ENCODE measurements at regions not wholly inside any gene's neighbourhood (a gene's known extent, or its start where the extent isn't known, plus 50 kb on each side); places are given as distances from the start of the nearest gene placed in this dataset.

- in situ Hi-C loops (cut with HindIII; ENCODE audit: low sequenced_read_pairs), result no loop called here
These were observed 512.9 kb downstream of the EFNA5 start for GRCh38 chr5:107157809-107158208.

DNA sequence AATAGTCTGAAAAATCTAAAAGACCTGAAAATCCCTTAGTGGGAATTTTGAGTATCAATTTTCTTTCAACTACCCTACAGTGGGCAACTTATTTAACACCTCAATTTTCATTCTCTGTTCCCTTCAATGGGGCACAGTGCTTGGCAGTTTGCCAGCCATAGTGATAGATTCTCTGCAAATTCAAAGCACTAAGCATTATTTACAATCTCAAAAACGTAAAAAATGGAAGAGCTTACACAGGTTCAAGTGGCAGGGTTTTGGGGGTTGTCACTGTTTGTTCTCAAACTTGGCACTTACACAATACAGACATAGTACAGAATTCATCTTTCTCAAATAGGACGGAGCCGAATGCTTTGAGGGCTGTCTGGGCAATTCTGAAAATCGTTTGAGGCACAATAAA is 515.0 kb downstream of the EFNA5 start:
- in situ Hi-C loops (cut with HindIII; ENCODE audit: low sequenced_read_pairs), result no loop called here

DNA sequence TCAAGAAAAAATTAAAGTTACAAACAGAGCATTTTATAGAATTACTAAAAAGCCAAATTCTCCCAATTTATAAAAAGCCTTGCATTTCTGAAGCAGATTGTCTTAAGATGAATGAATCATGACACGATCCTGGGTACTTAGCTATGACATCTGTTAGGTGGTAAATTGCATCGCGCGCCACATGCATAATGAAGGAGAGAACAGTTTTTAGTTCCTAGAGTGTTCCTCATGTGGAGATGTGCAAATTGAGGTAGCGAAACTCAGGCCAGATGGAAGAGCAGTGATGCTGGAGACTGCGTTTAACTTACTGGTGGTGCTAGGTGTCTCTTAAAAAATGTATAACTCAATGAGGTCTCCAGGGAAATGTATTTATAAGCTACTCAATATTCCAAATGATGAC is 516.1 kb downstream of the EFNA5 start:
- in situ Hi-C loops (cut with HindIII; ENCODE audit: low sequenced_read_pairs), result no loop called here

DNA sequence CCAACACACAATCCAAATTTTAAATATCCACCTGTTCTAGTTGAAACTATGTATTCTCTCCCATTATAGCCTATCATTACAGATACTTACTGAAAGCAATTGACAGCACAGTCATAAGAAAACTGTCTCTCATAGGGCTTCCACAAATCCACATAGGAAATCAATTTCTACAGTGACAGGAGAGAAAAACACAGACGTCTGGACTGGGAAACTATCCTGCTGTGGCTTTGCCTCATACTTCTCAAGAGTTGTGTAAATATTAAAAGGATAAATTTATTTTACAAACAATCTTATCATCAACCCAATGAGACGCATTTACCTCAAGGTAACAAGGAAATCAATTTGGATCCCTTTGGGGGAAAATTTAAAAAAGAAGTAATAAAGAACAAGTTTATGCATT is 517.5 kb downstream of the EFNA5 start:
- in situ Hi-C loops (cut with HindIII; ENCODE audit: low sequenced_read_pairs), result no loop called here

GRCh38 chr5:107149243-107150005 is 521.3 kb downstream of the EFNA5 start:
- in situ Hi-C loops (cut with HindIII; ENCODE audit: low sequenced_read_pairs), result no loop called here

DNA sequence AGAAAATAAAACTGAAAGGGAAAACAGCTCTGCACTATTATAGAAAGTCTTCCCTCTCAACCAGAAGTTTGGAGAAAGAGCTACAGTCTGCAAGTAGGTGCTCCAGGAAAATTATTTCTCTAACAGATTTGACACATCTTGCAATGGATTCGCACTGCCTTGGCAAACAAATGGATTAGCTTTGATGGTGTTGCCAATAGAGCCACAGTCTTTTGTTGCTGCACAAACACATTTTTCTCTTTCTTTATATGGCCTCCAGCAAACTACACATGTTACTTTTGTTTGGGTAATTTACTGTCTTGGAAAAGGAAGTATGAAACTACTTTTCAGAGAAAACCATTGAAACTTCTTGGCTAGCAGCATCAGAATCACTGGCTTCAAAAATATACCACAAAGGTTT is 523.1 kb downstream of the EFNA5 start:
- in situ Hi-C loops (cut with HindIII; ENCODE audit: low sequenced_read_pairs), result no loop called here

DNA sequence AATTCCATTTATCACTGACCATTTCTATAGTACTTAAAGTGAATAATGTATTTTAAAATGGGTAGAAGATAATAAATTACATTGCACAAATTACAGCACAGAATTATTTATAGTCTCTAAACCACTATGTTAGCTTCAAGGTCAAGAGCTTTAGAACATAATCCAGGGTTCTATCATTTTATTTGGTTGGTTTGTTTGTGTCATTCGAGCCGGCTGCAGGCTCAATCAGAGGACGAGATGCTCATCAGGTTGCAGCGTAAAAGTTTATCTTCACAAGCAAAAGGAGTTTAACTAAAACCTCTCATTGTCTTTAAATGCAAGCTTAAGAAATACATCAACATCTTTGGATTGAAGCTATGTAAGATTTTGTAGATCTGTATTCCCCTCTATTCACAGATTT is 523.8 kb downstream of the EFNA5 start:
- in situ Hi-C loops (cut with HindIII; ENCODE audit: low sequenced_read_pairs), result no loop called here

DNA sequence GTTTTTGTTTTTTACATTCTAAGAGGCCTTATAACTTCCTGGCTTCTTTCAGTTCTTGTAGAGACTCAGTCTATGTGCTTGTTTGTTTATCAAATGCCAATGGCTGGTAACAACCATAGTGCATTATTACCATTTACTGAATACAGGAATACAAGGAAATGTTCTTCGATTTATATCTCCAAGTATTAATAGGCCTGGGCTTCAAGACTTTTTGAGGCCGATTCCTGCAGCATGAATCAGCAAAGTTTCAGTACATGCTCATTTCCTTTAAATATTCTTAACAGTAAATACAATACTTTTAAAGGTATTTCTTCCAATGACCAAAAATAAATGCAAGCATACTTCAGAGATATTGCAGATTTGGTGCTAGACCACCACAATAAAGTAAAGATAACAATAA is 535.3 kb downstream of the EFNA5 start:
- in situ Hi-C loops (cut with HindIII; ENCODE audit: low sequenced_read_pairs), result no loop called here

DNA sequence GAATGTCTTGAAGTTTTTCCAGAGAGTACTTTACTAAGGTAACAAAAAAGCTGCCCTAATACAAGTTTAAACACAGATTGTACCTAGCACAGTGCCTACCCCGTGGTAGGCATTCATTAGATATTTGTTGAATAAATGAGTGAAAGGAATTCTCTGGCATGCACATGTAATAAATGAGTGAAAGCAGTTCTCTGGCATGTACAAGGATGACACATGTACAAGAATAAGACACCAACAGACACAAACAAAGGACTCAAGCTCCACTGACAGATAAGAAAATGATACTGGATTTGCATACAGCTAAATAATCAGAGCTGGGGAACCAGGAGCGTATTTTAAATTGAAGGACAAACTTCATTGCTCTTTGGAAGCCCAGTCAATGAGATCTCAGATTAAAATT is 535.8 kb downstream of the EFNA5 start:
- in situ Hi-C loops (cut with HindIII; ENCODE audit: low sequenced_read_pairs), result no loop called here

DNA sequence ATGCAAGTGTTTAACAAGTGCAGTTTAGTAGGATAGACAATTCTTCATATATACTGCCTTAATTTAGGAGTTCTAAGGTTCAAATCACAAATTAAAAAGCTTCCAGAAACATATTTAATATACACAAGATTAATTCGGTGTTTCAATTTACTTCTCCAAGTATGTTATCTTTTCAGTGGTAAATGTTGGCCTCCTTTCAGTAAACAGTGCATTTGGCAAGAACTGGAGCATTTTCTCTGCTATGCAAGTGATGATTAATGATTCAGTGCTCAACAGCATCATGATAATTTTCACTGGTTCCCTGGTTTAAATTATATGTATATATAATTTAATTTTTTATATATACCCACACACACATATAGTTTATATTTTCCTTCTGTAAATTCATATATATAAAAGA is 541.7 kb downstream of the EFNA5 start:
- in situ Hi-C loops (cut with HindIII; ENCODE audit: low sequenced_read_pairs), result no loop called here

DNA sequence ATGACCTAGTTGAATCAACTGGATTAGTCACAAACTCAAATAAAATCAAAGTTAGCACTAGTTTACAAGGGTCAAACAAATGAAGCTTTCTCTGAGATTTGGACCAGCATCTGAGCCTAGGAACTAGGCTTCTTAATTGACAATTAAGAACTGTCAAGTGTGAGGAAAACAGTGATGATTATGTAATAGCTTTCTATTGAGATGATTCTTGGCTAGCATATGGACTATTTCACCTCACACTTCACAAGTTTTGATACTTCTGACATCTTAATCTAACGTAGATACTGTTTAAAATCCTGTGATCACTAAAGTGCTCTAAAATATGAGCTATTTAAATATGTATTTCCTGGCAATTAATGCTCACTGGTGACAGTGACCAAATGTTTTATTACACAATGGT is 542.9 kb downstream of the EFNA5 start:
- in situ Hi-C loops (cut with HindIII; ENCODE audit: low sequenced_read_pairs), result no loop called here

- in situ Hi-C loops (cut with HindIII; ENCODE audit: low sequenced_read_pairs), result no loop called here
These were observed 544.4 kb downstream of the EFNA5 start for GRCh38 chr5:107126341-107126740.

- in situ Hi-C loops (cut with HindIII; ENCODE audit: low sequenced_read_pairs), result no loop called here
These were observed 546.4 kb downstream of the EFNA5 start for GRCh38 chr5:107124376-107124775.

GRCh38 chr5:107123014-107123413 is 547.7 kb downstream of the EFNA5 start:
- in situ Hi-C loops (cut with HindIII; ENCODE audit: low sequenced_read_pairs), result no loop called here

GRCh38 chr5:107121793-107122519 is 548.8 kb downstream of the EFNA5 start:
- in situ Hi-C loops (cut with HindIII; ENCODE audit: low sequenced_read_pairs), result no loop called here

GRCh38 chr5:107119656-107120055 is 551.1 kb downstream of the EFNA5 start:
- in situ Hi-C loops (cut with HindIII; ENCODE audit: low sequenced_read_pairs), result no loop called here

GRCh38 chr5:107118184-107119019 is 552.3 kb downstream of the EFNA5 start:
- in situ Hi-C loops (cut with HindIII; ENCODE audit: low sequenced_read_pairs), result no loop called here

DNA sequence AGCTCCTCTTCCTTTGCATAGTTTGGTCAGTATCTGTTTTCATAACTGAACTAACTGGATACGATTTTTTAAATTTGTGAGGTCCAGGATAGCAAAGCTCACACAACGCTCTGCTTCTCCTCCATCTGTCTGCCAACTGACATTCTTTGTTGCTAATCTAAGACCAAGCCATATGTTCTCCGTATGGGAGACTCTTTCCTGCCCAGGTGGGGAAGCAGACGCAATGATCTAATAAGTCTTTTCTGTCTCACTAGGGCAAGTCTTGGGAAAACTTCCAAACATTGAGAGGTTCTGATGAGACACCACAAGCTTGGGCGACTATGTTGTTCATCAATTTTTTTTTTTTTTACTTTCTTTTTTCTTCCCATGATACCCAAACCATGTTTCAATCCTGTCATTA is 558.5 kb downstream of the EFNA5 start:
- in situ Hi-C loops (cut with HindIII; ENCODE audit: low sequenced_read_pairs), result no loop called here

DNA sequence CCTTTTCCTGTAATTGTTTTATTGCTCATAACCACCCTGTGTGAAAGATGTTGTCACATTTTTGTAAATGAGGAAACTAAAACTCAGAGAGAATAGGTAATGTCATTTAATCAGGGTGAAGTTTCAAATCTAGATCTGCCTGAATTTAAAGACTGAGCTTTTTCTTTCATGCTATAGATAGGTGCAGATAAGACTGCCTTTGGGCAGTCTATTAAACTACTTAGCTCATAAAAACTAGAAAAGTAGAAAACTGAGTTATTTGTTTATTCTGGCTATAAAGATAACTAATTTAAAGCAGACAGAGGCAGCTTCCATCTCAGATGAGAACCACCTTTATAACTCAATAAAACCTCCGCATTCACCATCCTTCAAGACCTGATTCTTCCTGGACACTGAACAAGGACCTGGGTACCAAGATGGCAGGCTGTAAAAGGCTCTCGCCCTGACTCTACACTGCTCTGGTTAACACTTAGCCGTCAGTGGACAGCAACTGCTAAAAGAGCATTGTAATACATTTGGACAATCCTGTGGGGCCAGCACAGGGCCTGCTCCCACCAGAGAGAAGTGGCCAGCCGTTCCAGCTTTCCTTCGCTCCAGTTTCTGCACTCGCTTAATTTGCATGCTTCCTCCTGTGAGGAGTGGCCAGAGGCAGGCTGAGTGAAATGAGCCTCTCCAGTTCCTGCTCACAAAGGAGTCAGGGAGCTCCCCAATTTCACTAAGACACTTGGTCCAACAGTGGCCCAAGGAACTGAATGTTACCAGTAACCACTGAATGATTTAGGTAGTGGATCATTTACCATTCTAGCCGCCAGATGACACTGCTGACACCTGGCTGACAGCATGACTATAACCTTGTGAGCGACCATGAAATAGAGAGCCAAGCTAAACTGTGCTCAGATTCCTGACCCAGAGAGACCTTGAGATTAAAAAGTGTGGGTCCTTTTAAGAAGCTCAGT is 566.4 kb downstream of the EFNA5 start:
- in situ Hi-C loops (cut with HindIII; ENCODE audit: low sequenced_read_pairs), result no loop called here

GRCh38 chr5:107103522-107103921 is 567.2 kb downstream of the EFNA5 start:
- in situ Hi-C loops (cut with HindIII; ENCODE audit: low sequenced_read_pairs), result no loop called here

DNA sequence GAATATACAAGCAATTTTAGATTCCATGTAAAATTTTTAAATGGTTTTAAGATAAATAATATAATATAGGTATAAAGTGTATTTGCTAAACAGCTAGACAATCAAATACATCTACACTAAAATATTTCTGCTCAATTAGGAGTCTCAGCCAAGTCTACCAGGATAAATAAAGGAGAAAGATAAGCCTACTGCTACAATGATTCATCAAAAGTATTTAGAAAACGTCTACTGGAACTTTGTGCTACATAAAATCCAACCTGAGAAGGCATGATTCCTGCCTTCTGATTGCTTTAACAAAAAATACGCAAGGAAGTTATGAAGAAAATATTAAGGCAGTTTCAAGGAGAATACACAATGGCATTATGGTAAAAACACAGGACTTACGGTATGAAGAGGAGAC is 570.6 kb downstream of the EFNA5 start:
- in situ Hi-C loops (cut with HindIII; ENCODE audit: low sequenced_read_pairs), result no loop called here

All from endothelial cell of hepatic sinusoid (primary cell).